GM12878 (cell line): ENCODE measurements at regions not wholly inside any gene's neighbourhood (a gene's known extent, or its start where the extent isn't known, plus 50 kb on each side); places are given as distances from the start of the nearest gene placed in this dataset.

ENCODE experiments used
- ATAC-seq: fragments of 200-7000 bp; cut with Tn5 transposase; 3 replicates; pipeline ENCODE4 v1.9.1; 2020; ENCODE audit warnings: mild to moderate bottlenecking, moderate library complexity
- BruUV-seq: library from RNA; stranded (reverse); fragments of 400-500 nt; replicated peaks from 2 replicates; lab custom pipeline; 2021; lab: Mats Ljungman, UMichigan
- CTCF ChIA-PET: fragments of 300-600 bp; sonication (Branson Sonifier 250); formaldehyde crosslinking; extraction: SDS; loops from one replicate; lab custom pipeline; 2021; ENCODE audit warnings: inconsistent platforms; lab: Yijun Ruan, JAX
- POLR2A ChIA-PET: fragments of 350-600 bp; formaldehyde crosslinking; extraction: SDS; loops from one replicate; lab custom pipeline; 2021; ENCODE audit warnings: inconsistent platforms; lab: Charles Lee
- RAD21 ChIA-PET: fragments of 300-600 bp; sonication (Branson Sonifier 250); formaldehyde crosslinking; loops from one replicate; lab custom pipeline; 2023; ENCODE audit warnings: antibody characterized with exemption; ENCODE audit not compliant: unreplicated experiment; lab: Charles Lee
- SMC1A ChIA-PET: fragments of 300-600 bp; sonication (Branson Sonifier 250); formaldehyde crosslinking; loops from one replicate; lab custom pipeline; 2023; ENCODE audit not compliant: unreplicated experiment, uncharacterized antibody; lab: Charles Lee
- DNase-seq: peaks from one replicate; pipeline ENCODE4 v3.0.0-alpha.2; 2011; ENCODE audit warnings: low read depth, low spot score
- FAIRE-seq: peaks from 3 replicates; lab custom pipeline; 2011; peaks lifted over from hg19 to GRCh38; lab: Jason Lieb, UNC
- H2AFZ ChIP-seq: 2 replicates; pipeline ENCODE4 v1.6.0; 2011; ENCODE audit warnings: low read depth, low read length, control low read depth; ENCODE audit not compliant: control insufficient read depth
- H3K27ac ChIP-seq: 2 replicates; pipeline ENCODE4 v1.5.1; 2011; ENCODE audit warnings: control low read depth; ENCODE audit not compliant: control insufficient read depth, insufficient read depth
- H3K27me3 ChIP-seq, 2 experiments: replicated peaks in 1 of 2; 2 replicates each; pipeline versions ENCODE4 v1.6.0 to v1.6.1; 2011; ENCODE audit warnings: low read length in 1 of 2; ENCODE audit not compliant: control insufficient read depth in 2 of 2, insufficient read depth in 2 of 2
- H3K36me3 ChIP-seq, 2 experiments: 2 replicates each; pipeline ENCODE4 v1.5.1; 2011; ENCODE audit warnings: low read length in 1 of 2; ENCODE audit not compliant: control insufficient read depth in 2 of 2, insufficient read depth in 2 of 2
- H3K4me1 ChIP-seq: 2 replicates; pipeline ENCODE4 v1.6.1; 2011; ENCODE audit warnings: mild to moderate bottlenecking, low read length, moderate library complexity, mixed read lengths; ENCODE audit not compliant: control insufficient read depth, insufficient read depth
- H3K4me2 ChIP-seq: 2 replicates; pipeline ENCODE4 v1.6.0; 2011; ENCODE audit warnings: control low read depth; ENCODE audit not compliant: control insufficient read depth, insufficient read depth
- H3K4me3 ChIP-seq: fragments of 200-600 bp; sonication (generic); 2 replicates; pipeline ENCODE4 v1.5.1; 2016
- H3K79me2 ChIP-seq: 2 replicates; pipeline ENCODE4 v1.6.0; 2011; ENCODE audit warnings: low read length; ENCODE audit not compliant: control insufficient read depth, insufficient read depth
- H3K9ac ChIP-seq: 2 replicates; pipeline ENCODE4 v1.8.0; 2011; ENCODE audit warnings: low read length, control low read depth, mixed read lengths; ENCODE audit not compliant: control insufficient read depth, insufficient read depth
- H3K9me3 ChIP-seq: replicated peaks from 3 replicates; pipeline ENCODE4 v1.5.1; 2011; ENCODE audit warnings: mild to moderate bottlenecking, low read length; ENCODE audit not compliant: control insufficient read depth, insufficient read depth
- H4K20me1 ChIP-seq: 2 replicates; pipeline ENCODE4 v1.6.0; 2011; ENCODE audit not compliant: control insufficient read depth, insufficient read depth
- CEBPZ ChIP-seq: fragments of 150-350 bp; IDR thresholded peaks from 2 replicates; pipeline ENCODE4 v1.6.1; 2016; ENCODE audit warnings: low read depth, low read length
- RAD21 ChIP-seq: IDR thresholded peaks from 2 replicates; pipeline ENCODE4 v1.6.1; 2011; ENCODE audit warnings: mild to moderate bottlenecking, low read depth, low read length, moderate library complexity; ENCODE audit not compliant: insufficient read depth
- RCOR1 ChIP-seq: conservative IDR thresholded peaks from 2 replicates; pipeline ENCODE4 v1.6.1; 2012; ENCODE audit warnings: low read depth, low read length, improper control_type of control experiment
- SMC3 ChIP-seq: IDR thresholded peaks from 2 replicates; pipeline ENCODE4 v1.6.1; 2011; ENCODE audit warnings: low read length, improper control_type of control experiment, borderline replicate concordance
- SRF ChIP-seq, 2 experiments: IDR thresholded peaks; 2 replicates each; pipeline ENCODE4 v1.6.1; 2011; ENCODE audit warnings: low read depth in 2 of 2, low read length in 2 of 2, mild to moderate bottlenecking in 1 of 2, moderate library complexity in 1 of 2
- SUPT20H ChIP-seq: IDR thresholded peaks from 2 replicates; pipeline ENCODE4 v1.6.1; 2011; ENCODE audit warnings: low read depth, mild to moderate bottlenecking, low read length, moderate library complexity, borderline replicate concordance; ENCODE audit not compliant: control insufficient read depth
- TCF7 ChIP-seq: IDR thresholded peaks from 2 replicates; pipeline ENCODE4 v1.6.1; 2014; ENCODE audit warnings: antibody characterized with exemption, borderline replicate concordance
- YY1 ChIP-seq: IDR thresholded peaks from 2 replicates; pipeline ENCODE4 v1.6.1; 2011; ENCODE audit warnings: low read depth, mild to moderate bottlenecking, low read length
- in situ Hi-C: fragments of 300-500 bp; cut with MboI; formaldehyde crosslinking; loops from 9 replicates; pipeline ENCODE4 v1.14.3; 2018; ENCODE audit warnings: mixed read lengths
- intact Hi-C: fragments of 100-400 bp; cut with micrococcal nuclease; formaldehyde crosslinking; loops from one replicate; pipeline ENCODE4 v1.14.2; 2022; ENCODE audit not compliant: unreplicated experiment
- TF ChIP-seq, protein P1 (sequence below): fragments of 450-650 bp; IDR thresholded peaks from 2 replicates; pipeline ENCODE4 v1.6.1; 2018; ENCODE audit warnings: mild to moderate bottlenecking, low read depth, moderate library complexity; ENCODE audit not compliant: partially characterized antibody

- FAIRE-seq = no peak
- no peaks in the 10 kb centered on the region for H3K4me1 ChIP-seq
- peak; percentile 41; the same call in 1 of the 2 replicates for TF ChIP-seq SMC3
- TF ChIP-seq, protein P1, sequence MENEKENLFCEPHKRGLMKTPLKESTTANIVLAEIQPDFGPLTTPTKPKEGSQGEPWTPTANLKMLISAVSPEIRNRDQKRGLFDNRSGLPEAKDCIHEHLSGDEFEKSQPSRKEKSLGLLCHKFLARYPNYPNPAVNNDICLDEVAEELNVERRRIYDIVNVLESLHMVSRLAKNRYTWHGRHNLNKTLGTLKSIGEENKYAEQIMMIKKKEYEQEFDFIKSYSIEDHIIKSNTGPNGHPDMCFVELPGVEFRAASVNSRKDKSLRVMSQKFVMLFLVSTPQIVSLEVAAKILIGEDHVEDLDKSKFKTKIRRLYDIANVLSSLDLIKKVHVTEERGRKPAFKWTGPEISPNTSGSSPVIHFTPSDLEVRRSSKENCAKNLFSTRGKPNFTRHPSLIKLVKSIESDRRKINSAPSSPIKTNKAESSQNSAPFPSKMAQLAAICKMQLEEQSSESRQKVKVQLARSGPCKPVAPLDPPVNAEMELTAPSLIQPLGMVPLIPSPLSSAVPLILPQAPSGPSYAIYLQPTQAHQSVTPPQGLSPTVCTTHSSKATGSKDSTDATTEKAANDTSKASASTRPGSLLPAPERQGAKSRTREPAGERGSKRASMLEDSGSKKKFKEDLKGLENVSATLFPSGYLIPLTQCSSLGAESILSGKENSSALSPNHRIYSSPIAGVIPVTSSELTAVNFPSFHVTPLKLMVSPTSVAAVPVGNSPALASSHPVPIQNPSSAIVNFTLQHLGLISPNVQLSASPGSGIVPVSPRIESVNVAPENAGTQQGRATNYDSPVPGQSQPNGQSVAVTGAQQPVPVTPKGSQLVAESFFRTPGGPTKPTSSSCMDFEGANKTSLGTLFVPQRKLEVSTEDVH = no peak
- TF ChIP-seq RCOR1 = no peak
- 0 out of 2 replicates have a peak, but pooled peaks have one; percentile 7 for TF ChIP-seq RAD21
- TF ChIP-seq, all 136 proteins: peak for 2
- no peaks in the 10 kb centered on the region for H3K9me3 ChIP-seq
- no peak overlapping the region for H3K9ac ChIP-seq
- no peaks in the 10 kb centered on the region for H3K27me3 ChIP-seq
- no peaks in the 10 kb centered on the region for H3K79me2 ChIP-seq
- intact Hi-C loops = loop anchor here (10.0 kb wide), 1 partner anchor 516 kb away; no protein-coding TSS in a partner anchor
- no TSS peak for BruUV-seq
- H3K27ac ChIP-seq = no peak overlapping the region
- ChIA-PET CTCF (interaction anchor here (1.2 kb wide), 1 partner anchor 21 kb away, joined by 3 read pairs; no protein-coding TSS in a partner anchor), SMC1A (interaction anchor here (1.2 kb wide), 1 partner anchor 9 kb away, joined by 3 read pairs; no protein-coding TSS in a partner anchor), POLR2A (no interaction called here), RAD21 (no interaction called here)
- ATAC-seq = no peak
- H3K36me3 ChIP-seq = no peaks in the 10 kb centered on the region
- no peak overlapping the region for H2AFZ ChIP-seq
- H3K4me2 ChIP-seq = no peak overlapping the region
- in situ Hi-C loops = no loop called here
- H3K4me3 ChIP-seq = no peak overlapping the region
- H4K20me1 ChIP-seq = no peaks in the 10 kb centered on the region
- no peak for DNase-seq
These were observed 687.3 kb upstream of the MIS18BP1 start for GRCh38 chr14:45940318-45940717.

GRCh38 chr14:45939572-45939971 is 686.6 kb upstream of the MIS18BP1 start:
- Histone ChIP-seq H4K20me1 (no peaks in the 10 kb centered on the region), H3K4me2 (no peak overlapping the region), H2AFZ (no peak overlapping the region; the same call in 1 of the 2 replicates), H3K27me3 (no peaks in the 10 kb centered on the region), H3K4me1 (no peaks in the 10 kb centered on the region), H3K4me3 (no peak overlapping the region), H3K9me3 (peaks cover 2% of the 10 kb centered on the region; the same call in 1 of the 3 replicates), H3K36me3 (no peaks in the 10 kb centered on the region), H3K79me2 (no peaks in the 10 kb centered on the region), H3K9ac (no peak overlapping the region), H3K27ac (no peak overlapping the region)
- ChIA-PET CTCF (interaction anchor here (1.9 kb wide), 1 partner anchor 101 kb away, joined by 5 read pairs; no protein-coding TSS in a partner anchor), SMC1A (interaction anchor here (0.7 to 1.2 kb wide), 3 partner anchors 8 to 232 kb away, joined by 3 read pairs; no protein-coding TSS in a partner anchor), POLR2A (no interaction called here), RAD21 (no interaction called here)
- no peak for ATAC-seq
- DNase-seq = no peak
- no TSS peak for BruUV-seq
- in situ Hi-C loops = no loop called here
- intact Hi-C loops = loop anchor here (5.0 kb wide), 1 partner anchor 102 kb away; no protein-coding TSS in a partner anchor
- no peak for FAIRE-seq
- no peak for TF ChIP-seq TCF7
- TF ChIP-seq YY1 = no peak
- no peak for TF ChIP-seq SRF (IDR thresholded peaks at IDR 0.05; ENCODE audit: low read depth in 2 of 2, low read length in 2 of 2)
- TF ChIP-seq SUPT20H = no peak
- TF ChIP-seq CEBPZ = no peak
